K562 (cell line): ENCODE measurements at regions not wholly inside any gene's neighbourhood (a gene's known extent, or its start where the extent isn't known, plus 50 kb on each side); places are given as distances from the start of the nearest gene placed in this dataset.

Source experiments
- ATAC-seq: fragments of 200-7000 bp; cut with Tn5 transposase; 3 replicates; pipeline ENCODE4 v1.9.1; 2020; ENCODE audit warnings: moderate library complexity
- BruUV-seq: library from RNA; stranded (reverse); fragments of 400-500 nt; replicated peaks from 2 replicates; lab custom pipeline; 2021; lab: Mats Ljungman, UMichigan
- CTCF ChIA-PET: fragments of 300-600 bp; formaldehyde crosslinking; extraction: SDS; loops from one replicate; lab custom pipeline; 2021; ENCODE audit warnings: low intra/inter-chr PET ratio; lab: Yijun Ruan, JAX
- POLR2A ChIA-PET: fragments of 300-600, 350-650 bp; sonication (Branson Sonifier 250); formaldehyde crosslinking; extraction: SDS; loops from one replicate; lab custom pipeline; 2021; ENCODE audit warnings: antibody characterized with exemption, inconsistent platforms; lab: Yijun Ruan, JAX
- DNase-seq, 4 experiments: peaks; one replicate each; pipeline versions ENCODE4 v3.0.0 to v3.0.0-alpha.2; 2011 to 2018; ENCODE audit warnings: low spot score in 3 of 4, mixed read lengths in 3 of 4; ENCODE audit errors: extremely low read depth in 1 of 4
- FAIRE-seq: peaks from 2 replicates; lab custom pipeline; 2011; peaks lifted over from hg19 to GRCh38; lab: Jason Lieb, UNC
- H2AFZ ChIP-seq: 2 replicates; pipeline ENCODE4 v1.6.0; 2011; ENCODE audit warnings: low read depth, low read length, control low read depth, inconsistent platforms
- H3K27ac ChIP-seq: fragments of 200-600 bp; 3 replicates; pipeline ENCODE4 v1.8.0; 2011; ENCODE audit warnings: low read depth, mild to moderate bottlenecking, control low read depth, inconsistent platforms, low read length, moderate library complexity, mixed read lengths; ENCODE audit errors: extremely low read depth
- H3K27me3 ChIP-seq, 2 experiments: fragments of 300-600 bp in 1 of 2; 2 replicates in 1 of 2; 3 replicates in 1 of 2; pipeline versions ENCODE4 v1.6.0 to v1.8.0; 2011; ENCODE audit warnings: inconsistent platforms in 2 of 2, low read length in 2 of 2, mild to moderate bottlenecking in 1 of 2, mixed read lengths in 1 of 2, moderate library complexity in 1 of 2; ENCODE audit not compliant: control insufficient read depth in 2 of 2, insufficient read depth in 2 of 2
- H3K36me3 ChIP-seq: fragments of 300-600 bp; 3 replicates; pipeline ENCODE4 v1.8.0; 2011; ENCODE audit warnings: mild to moderate bottlenecking, low read length, inconsistent platforms; ENCODE audit not compliant: control insufficient read depth, insufficient read depth
- H3K4me1 ChIP-seq, 2 experiments: fragments of 200-600 bp in 1 of 2; replicated peaks in 1 of 2; 2 replicates in 1 of 2; 3 replicates in 1 of 2; pipeline versions ENCODE4 v1.5.1 to v1.8.0; 2011; ENCODE audit warnings: inconsistent platforms in 2 of 2, low read length in 2 of 2, mild to moderate bottlenecking in 1 of 2, mixed read lengths in 1 of 2, moderate library complexity in 1 of 2; ENCODE audit not compliant: control insufficient read depth in 2 of 2, insufficient read depth in 2 of 2
- H3K4me2 ChIP-seq: 2 replicates; pipeline ENCODE4 v1.6.1; 2011; ENCODE audit warnings: low read length, control low read depth, inconsistent platforms, mixed read lengths; ENCODE audit not compliant: insufficient read depth
- H3K4me3 ChIP-seq: fragments of 200-600 bp; sonication (generic), shearing (Covaris generic); 2 replicates; pipeline ENCODE4 v1.5.1; 2016; ENCODE audit warnings: control low read depth, inconsistent platforms
- H3K79me2 ChIP-seq: fragments of 200-600 bp; 3 replicates; pipeline ENCODE4 v1.8.0; 2011; ENCODE audit warnings: low read length, inconsistent platforms; ENCODE audit not compliant: control insufficient read depth, insufficient read depth
- H3K9ac ChIP-seq, 2 experiments: 2 replicates each; pipeline versions ENCODE4 v1.6.0 to v1.6.1; 2011; ENCODE audit warnings: low read depth in 2 of 2, low read length in 2 of 2, control low read depth in 1 of 2, inconsistent platforms in 1 of 2, mild to moderate bottlenecking in 1 of 2, mixed read lengths in 1 of 2; ENCODE audit not compliant: insufficient read depth in 1 of 2
- H3K9me1 ChIP-seq: one replicate; pipeline ENCODE4 v1.6.0; 2011; ENCODE audit warnings: inconsistent platforms, mild to moderate bottlenecking, low read length, moderate library complexity; ENCODE audit not compliant: control insufficient read depth, insufficient read depth
- H3K9me3 ChIP-seq: replicated peaks from 2 replicates; pipeline ENCODE4 v1.5.1; 2011; ENCODE audit warnings: low read depth, low read length, inconsistent platforms; ENCODE audit not compliant: control insufficient read depth, insufficient read depth
- H4K20me1 ChIP-seq: replicated peaks from 2 replicates; pipeline ENCODE4 v1.6.1; 2011; ENCODE audit warnings: low read length, inconsistent platforms, mixed read lengths; ENCODE audit not compliant: control insufficient read depth, insufficient read depth
- EGR1 ChIP-seq: fragments of 450-650 bp; conservative IDR thresholded peaks from 2 replicates; pipeline ENCODE4 v1.6.1; 2017; ENCODE audit warnings: mild to moderate bottlenecking
- HNRNPL ChIP-seq: fragments of 200-400 bp; formaldehyde crosslinking; IDR thresholded peaks from 2 replicates; pipeline ENCODE4 v1.6.1; 2017; ENCODE audit warnings: low read depth, mild to moderate bottlenecking, low read length
- ZNF766 ChIP-seq: fragments of 200-800 bp; sonication (Bioruptor generic); conservative IDR thresholded peaks from 2 replicates; pipeline ENCODE4 v1.6.1; 2016; ENCODE audit warnings: missing genetic modification characterization, missing compliant biosample characterization
- WGBS: fragments of 100-300 bp; shearing (Covaris generic); methylation state at CpG from one replicate; pipeline ENCODE4 v1.1.6; 2016; ENCODE audit warnings: low coverage, mixed read lengths; ENCODE audit not compliant: insufficient coverage; ENCODE audit errors: missing lambda C conversion rate; 5-methylcytosine and 5-hydroxymethylcytosine counted together
- in situ Hi-C: fragments of 300-500 bp; cut with MboI; formaldehyde crosslinking; loops from 4 replicates; pipeline ENCODE4 v1.15.0; 2018; ENCODE audit warnings: inconsistent platforms, mixed read lengths
- intact Hi-C: fragments of 100-400 bp; cut with micrococcal nuclease; formaldehyde crosslinking; loops from 2 replicates; pipeline ENCODE4 v1.14.2; 2022
- TF ChIP-seq, protein P1 (sequence below): fragments of 150-350 bp; IDR thresholded peaks from 2 replicates; pipeline ENCODE4 v1.6.1; 2014; ENCODE audit warnings: low read depth, mild to moderate bottlenecking, low read length, borderline replicate concordance

DNA sequence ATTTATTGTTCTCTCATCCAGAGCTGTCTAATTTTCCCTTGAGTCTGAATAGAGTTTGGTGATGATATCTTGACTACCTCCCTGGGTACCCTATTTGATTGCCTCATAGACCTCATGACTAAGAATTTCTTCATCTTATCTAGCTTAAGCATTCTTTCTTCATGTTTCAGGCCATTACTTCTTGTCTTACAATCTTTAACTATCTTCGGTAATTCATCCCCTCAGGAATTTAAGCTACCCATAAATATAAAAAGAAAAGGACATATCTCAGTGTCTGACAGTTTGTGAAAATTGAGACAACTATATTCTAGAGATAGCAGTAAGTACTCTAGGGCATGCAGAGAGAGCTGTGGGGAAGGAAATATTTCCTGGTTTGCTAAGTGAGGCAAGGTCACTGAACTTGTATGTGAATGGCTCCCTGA lies 466.1 kb upstream of the GRID2 start:
- H4K20me1 ChIP-seq: no peaks in the 10 kb centered on the region
- H3K27ac ChIP-seq: no peak overlapping the region
- no TSS peak for BruUV-seq
- H3K4me1 ChIP-seq: no peaks in the 10 kb centered on the region
- TF ChIP-seq ZNF766 (CRISPR knock-in tag) (no peak), EGR1 (no peak), HNRNPL (no peak)
- TF ChIP-seq, protein P1, sequence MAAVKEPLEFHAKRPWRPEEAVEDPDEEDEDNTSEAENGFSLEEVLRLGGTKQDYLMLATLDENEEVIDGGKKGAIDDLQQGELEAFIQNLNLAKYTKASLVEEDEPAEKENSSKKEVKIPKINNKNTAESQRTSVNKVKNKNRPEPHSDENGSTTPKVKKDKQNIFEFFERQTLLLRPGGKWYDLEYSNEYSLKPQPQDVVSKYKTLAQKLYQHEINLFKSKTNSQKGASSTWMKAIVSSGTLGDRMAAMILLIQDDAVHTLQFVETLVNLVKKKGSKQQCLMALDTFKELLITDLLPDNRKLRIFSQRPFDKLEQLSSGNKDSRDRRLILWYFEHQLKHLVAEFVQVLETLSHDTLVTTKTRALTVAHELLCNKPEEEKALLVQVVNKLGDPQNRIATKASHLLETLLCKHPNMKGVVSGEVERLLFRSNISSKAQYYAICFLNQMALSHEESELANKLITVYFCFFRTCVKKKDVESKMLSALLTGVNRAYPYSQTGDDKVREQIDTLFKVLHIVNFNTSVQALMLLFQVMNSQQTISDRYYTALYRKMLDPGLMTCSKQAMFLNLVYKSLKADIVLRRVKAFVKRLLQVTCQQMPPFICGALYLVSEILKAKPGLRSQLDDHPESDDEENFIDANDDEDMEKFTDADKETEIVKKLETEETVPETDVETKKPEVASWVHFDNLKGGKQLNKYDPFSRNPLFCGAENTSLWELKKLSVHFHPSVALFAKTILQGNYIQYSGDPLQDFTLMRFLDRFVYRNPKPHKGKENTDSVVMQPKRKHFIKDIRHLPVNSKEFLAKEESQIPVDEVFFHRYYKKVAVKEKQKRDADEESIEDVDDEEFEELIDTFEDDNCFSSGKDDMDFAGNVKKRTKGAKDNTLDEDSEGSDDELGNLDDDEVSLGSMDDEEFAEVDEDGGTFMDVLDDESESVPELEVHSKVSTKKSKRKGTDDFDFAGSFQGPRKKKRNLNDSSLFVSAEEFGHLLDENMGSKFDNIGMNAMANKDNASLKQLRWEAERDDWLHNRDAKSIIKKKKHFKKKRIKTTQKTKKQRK: no peak
- H2AFZ ChIP-seq: no peak overlapping the region
- H3K9me3 ChIP-seq: 0 out of 2 replicates have a peak, but pooled peaks cover 3% of the 10 kb centered on the region
- no peak for FAIRE-seq
- ChIA-PET POLR2A (no interaction called here), CTCF (no interaction called here)
- H3K4me3 ChIP-seq: no peak overlapping the region
- no peak overlapping the region for H3K9ac ChIP-seq
- no peak overlapping the region for H3K4me2 ChIP-seq
- no peaks in the 10 kb centered on the region for H3K9me1 ChIP-seq
- in situ Hi-C loops (no loop called here), intact Hi-C loops (no loop called here)
- no peak for ATAC-seq
- no peaks in the 10 kb centered on the region for H3K79me2 ChIP-seq
- WGBS: 0% methylated on average over 1 of the region's 1 CpG
- DNase-seq: no peak
- H3K27me3 ChIP-seq: no peaks in the 10 kb centered on the region
- H3K36me3 ChIP-seq: no peaks in the 10 kb centered on the region
